Colonic mucosa (tissue), 4 donors: ENCODE measurements at regions not wholly inside any gene's neighbourhood (a gene's known extent, or its start where the extent isn't known, plus 50 kb on each side); places are given as distances from the start of the nearest gene placed in this dataset.

ENCODE experiments used
- DNase-seq: peaks from one replicate; pipeline ENCODE4 v3.0.0-alpha.2; 2020
- H3K27ac ChIP-seq: fragments of 200-600 bp; one replicate; pipeline ENCODE4 v1.8.0; 2021
- H3K27me3 ChIP-seq: fragments of 200-600 bp; one replicate; pipeline ENCODE4 v1.8.0; 2021
- H3K36me3 ChIP-seq: fragments of 200-600 bp; one replicate; pipeline ENCODE4 v1.8.0; 2021
- H3K4me1 ChIP-seq: fragments of 200-600 bp; one replicate; pipeline ENCODE4 v1.8.0; 2021; ENCODE audit warnings: mild to moderate bottlenecking
- H3K4me3 ChIP-seq: fragments of 200-600 bp; one replicate; pipeline ENCODE4 v1.8.0; 2021
- H3K9ac ChIP-seq, 2 donors: one replicate each; pipeline ENCODE4 v1.7.0; 2013; ENCODE audit warnings: control low read depth in 2 of 2, low read depth in 2 of 2, low read length in 2 of 2
- H3K9me3 ChIP-seq: fragments of 200-600 bp; one replicate; pipeline ENCODE4 v1.8.0; 2021
- CTCF ChIP-seq: fragments of 200-600 bp; IDR thresholded peaks from one replicate; pipeline ENCODE4 v1.8.0; 2022; ENCODE audit warnings: antibody characterized with exemption, mild to moderate bottlenecking
- intact Hi-C: fragments of 100-400 bp; cut with DNase I; formaldehyde crosslinking; loops from one replicate; pipeline ENCODE4 v1.14.1; 2022
- donor health status: healthy.
- donor health status: DM: no; HTN: no; CAD: no.
- donor health status: DM: no; HTN: no; CAD: no.

- intact Hi-C loops: no loop called here
- Histone ChIP-seq H3K9me3 (no peaks in the 10 kb centered on the region), H3K27me3 (no peaks in the 10 kb centered on the region), H3K9ac (no peak overlapping the region), H3K36me3 (no peaks in the 10 kb centered on the region), H3K4me3 (no peak overlapping the region), H3K4me1 (no peaks in the 10 kb centered on the region), H3K27ac (no peak overlapping the region)
- no peak for DNase-seq
- no peak for TF ChIP-seq CTCF
Measured at GRCh38 chr4:180625653-180626052, 1617.5 kb upstream of the TENM3 start.

GRCh38 chr4:180630012-180630665 is 1613.1 kb upstream of the TENM3 start:
- no peaks in the 10 kb centered on the region for H3K27me3 ChIP-seq
- no peaks in the 10 kb centered on the region for H3K36me3 ChIP-seq
- intact Hi-C loops: no loop called here
- no peak overlapping the region for H3K27ac ChIP-seq
- H3K9ac ChIP-seq: no peak overlapping the region
- no peak for DNase-seq
- no peaks in the 10 kb centered on the region for H3K4me1 ChIP-seq
- TF ChIP-seq CTCF: no peak
- H3K4me3 ChIP-seq: no peak overlapping the region
- H3K9me3 ChIP-seq: no peaks in the 10 kb centered on the region

- no peaks in the 10 kb centered on the region for H3K9me3 ChIP-seq
- no peak overlapping the region for H3K4me3 ChIP-seq
- no peak overlapping the region for H3K27ac ChIP-seq
- H3K9ac ChIP-seq: no peak overlapping the region
- DNase-seq: no peak
- no peaks in the 10 kb centered on the region for H3K27me3 ChIP-seq
- intact Hi-C loops: no loop called here
- no peak for TF ChIP-seq CTCF
- H3K36me3 ChIP-seq: no peaks in the 10 kb centered on the region
- H3K4me1 ChIP-seq: no peaks in the 10 kb centered on the region
Measured at GRCh38 chr4:180634306-180634705, 1608.9 kb upstream of the TENM3 start.

DNA sequence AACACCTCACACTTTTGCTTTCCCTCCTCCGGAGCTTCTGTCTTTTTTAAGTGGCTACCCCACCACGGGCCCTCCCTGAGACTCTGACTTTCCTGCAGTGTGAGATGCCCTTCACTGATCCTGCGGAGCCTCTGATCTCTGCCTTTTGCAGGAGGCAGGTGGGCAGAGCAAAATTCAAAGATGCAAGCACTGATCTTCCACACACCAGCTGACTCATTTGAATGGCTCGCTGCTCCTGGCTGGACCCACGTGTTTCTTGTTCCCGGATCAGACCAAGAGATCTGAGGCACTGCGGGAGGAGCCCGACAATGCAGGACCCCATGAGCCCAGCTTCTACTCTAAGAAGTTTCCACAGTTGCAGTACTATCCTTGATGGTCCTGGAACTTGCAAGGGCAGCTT is 1607.9 kb upstream of the TENM3 start:
- Histone ChIP-seq H3K36me3 (no peaks in the 10 kb centered on the region), H3K4me3 (no peak overlapping the region), H3K9ac (no peak overlapping the region), H3K27me3 (no peaks in the 10 kb centered on the region), H3K27ac (no peak overlapping the region), H3K9me3 (no peaks in the 10 kb centered on the region), H3K4me1 (no peaks in the 10 kb centered on the region)
- no peak for TF ChIP-seq CTCF
- DNase-seq: no peak
- intact Hi-C loops: no loop called here

- H3K4me1 ChIP-seq: no peaks in the 10 kb centered on the region
- H3K9me3 ChIP-seq: no peaks in the 10 kb centered on the region
- intact Hi-C loops: no loop called here
- H3K27me3 ChIP-seq: no peaks in the 10 kb centered on the region
- no peak overlapping the region for H3K4me3 ChIP-seq
- no peak for TF ChIP-seq CTCF
- no peak overlapping the region for H3K9ac ChIP-seq
- DNase-seq: no peak
- no peak overlapping the region for H3K27ac ChIP-seq
- no peaks in the 10 kb centered on the region for H3K36me3 ChIP-seq
Measured at GRCh38 chr4:180636696-180637404, 1606.4 kb upstream of the TENM3 start.
